Endothelial cell of umbilical vein (primary cell): ENCODE measurements at regions not wholly inside any gene's neighbourhood (a gene's known extent, or its start where the extent isn't known, plus 50 kb on each side); places are given as distances from the start of the nearest gene placed in this dataset.

Experiments used
- BruUV-seq: library from RNA; stranded (reverse); fragments of 400-500 nt; replicated peaks from 2 replicates; lab custom pipeline; 2021; lab: Mats Ljungman, UMichigan
- CTCF ChIA-PET: fragments of 300-600, 350-600 bp; sonication (Branson Sonifier 250); formaldehyde crosslinking; loops from one replicate; lab custom pipeline; 2021; ENCODE audit warnings: antibody characterized with exemption, inconsistent platforms; lab: Charles Lee
- POLR2A ChIA-PET: fragments of 300-600, 350-600 bp; sonication (Branson Sonifier 250); formaldehyde crosslinking; loops from one replicate; lab custom pipeline; 2021; ENCODE audit warnings: antibody characterized with exemption, inconsistent platforms; lab: Charles Lee
- DNase-seq: peaks from one replicate; pipeline ENCODE4 v3.0.0-alpha.2; 2011; ENCODE audit warnings: low read depth, low spot score
- FAIRE-seq: peaks from 2 replicates; lab custom pipeline; 2011; peaks lifted over from hg19 to GRCh38; lab: Jason Lieb, UNC
- H2AFZ ChIP-seq: 2 replicates; pipeline ENCODE4 v1.6.0; 2012; ENCODE audit warnings: low read depth, low read length, control low read depth, inconsistent platforms
- H3K27ac ChIP-seq: 2 replicates; pipeline ENCODE4 v1.5.1; 2011; ENCODE audit warnings: low read depth, mild to moderate bottlenecking, control low read depth, low read length, moderate library complexity; ENCODE audit not compliant: insufficient read depth
- H3K27me3 ChIP-seq, 2 experiments: 2 replicates each; pipeline versions ENCODE4 v1.6.0 to v1.6.1; 2011; ENCODE audit warnings: low read length in 2 of 2, mixed read lengths in 1 of 2; ENCODE audit not compliant: control insufficient read depth in 2 of 2, insufficient read depth in 2 of 2
- H3K36me3 ChIP-seq, 2 experiments: 2 replicates in 1 of 2; 3 replicates in 1 of 2; pipeline ENCODE4 v1.5.1; 2011; ENCODE audit warnings: low read length in 2 of 2, mild to moderate bottlenecking in 1 of 2, moderate library complexity in 1 of 2; ENCODE audit not compliant: control insufficient read depth in 2 of 2, insufficient read depth in 2 of 2; ENCODE audit errors: extremely low read depth in 1 of 2
- H3K4me1 ChIP-seq: 3 replicates; pipeline ENCODE4 v1.5.1; 2011; ENCODE audit warnings: mild to moderate bottlenecking, low read length; ENCODE audit not compliant: control insufficient read depth, insufficient read depth; ENCODE audit errors: extremely low read depth
- H3K4me2 ChIP-seq: 2 replicates; pipeline ENCODE4 v1.6.1; 2011; ENCODE audit warnings: low read length, control low read depth, mixed read lengths; ENCODE audit not compliant: insufficient read depth
- H3K4me3 ChIP-seq, 3 experiments: fragments of 200-600 bp in 1 of 3; sonication (generic), shearing (Covaris generic) in 1 of 3; replicated peaks in 1 of 3; 2 replicates each; pipeline ENCODE4 v1.5.1; 2011 to 2016; ENCODE audit warnings: control low read depth in 3 of 3, low read length in 3 of 3, mild to moderate bottlenecking in 2 of 3, inconsistent platforms in 1 of 3, low read depth in 1 of 3, moderate library complexity in 1 of 3; ENCODE audit not compliant: insufficient read depth in 1 of 3
- H3K79me2 ChIP-seq: 2 replicates; pipeline ENCODE4 v1.6.0; 2012; ENCODE audit warnings: low read length, inconsistent platforms; ENCODE audit not compliant: control insufficient read depth, insufficient read depth
- H3K9ac ChIP-seq: replicated peaks from 2 replicates; pipeline ENCODE3; 2011; ENCODE audit warnings: low read length, control low read depth; ENCODE audit not compliant: insufficient read depth; ENCODE audit errors: extremely low read depth
- H3K9me1 ChIP-seq: replicated peaks from 3 replicates; pipeline ENCODE4 v1.6.0; 2011; ENCODE audit warnings: mild to moderate bottlenecking, low read length; ENCODE audit not compliant: control insufficient read depth, insufficient read depth; ENCODE audit errors: extremely low read depth
- H3K9me3 ChIP-seq: replicated peaks from 2 replicates; pipeline ENCODE4 v1.5.1; 2012; ENCODE audit warnings: low read length, inconsistent platforms; ENCODE audit not compliant: control insufficient read depth, insufficient read depth
- H4K20me1 ChIP-seq: replicated peaks from 2 replicates; pipeline ENCODE3; 2011; ENCODE audit warnings: mild to moderate bottlenecking, low read length; ENCODE audit not compliant: control insufficient read depth, insufficient read depth; ENCODE audit errors: extremely low read depth
- CTCF ChIP-seq, 2 donors: IDR thresholded peaks; 1 replicate in 1 of 2; 2 replicates in 1 of 2; pipeline ENCODE4 v1.5.1; 2011; ENCODE audit warnings: low read length in 2 of 2, mild to moderate bottlenecking in 2 of 2, moderate library complexity in 2 of 2, control low read depth in 1 of 2, inconsistent platforms in 1 of 2, low read depth in 1 of 2; ENCODE audit not compliant: insufficient read depth in 1 of 2; ENCODE audit errors: extremely low read depth in 1 of 2
- EZH2 ChIP-seq: IDR thresholded peaks from 2 replicates; pipeline ENCODE4 v1.6.1; 2012; ENCODE audit warnings: borderline replicate concordance, low read depth, mild to moderate bottlenecking, moderate library complexity, low read length, inconsistent platforms; ENCODE audit not compliant: severe bottlenecking
- FOS ChIP-seq: IDR thresholded peaks from 2 replicates; pipeline ENCODE4 v1.6.1; 2011; ENCODE audit warnings: mild to moderate bottlenecking, low read length, moderate library complexity, borderline replicate concordance; ENCODE audit not compliant: insufficient read depth
- GATA2 ChIP-seq: IDR thresholded peaks from 2 replicates; pipeline ENCODE4 v1.7.0; 2011; ENCODE audit warnings: low read depth, mild to moderate bottlenecking, moderate library complexity, mixed read lengths, low read length; ENCODE audit not compliant: insufficient read length, insufficient read depth
- JUN ChIP-seq: IDR thresholded peaks from 2 replicates; pipeline ENCODE4 v1.6.1; 2011; ENCODE audit warnings: borderline replicate concordance, low read depth; ENCODE audit not compliant: insufficient read length, insufficient read depth
- MYC ChIP-seq: IDR thresholded peaks from one replicate; pipeline ENCODE4 v1.6.1; 2011; ENCODE audit warnings: mild to moderate bottlenecking, low read depth, low read length
- POLR2A ChIP-seq: IDR thresholded peaks from 2 replicates; pipeline ENCODE4 v1.6.1; 2012; ENCODE audit warnings: low read depth, mild to moderate bottlenecking, control low read depth, low read length
- POLR2AphosphoS5 ChIP-seq: IDR thresholded peaks from 2 replicates; pipeline ENCODE4 v1.6.1; 2012; ENCODE audit warnings: low read depth, mild to moderate bottlenecking, control low read depth, low read length, moderate library complexity; ENCODE audit not compliant: insufficient read depth
- dilution Hi-C: fragments of 300-500 bp; cut with MboI; formaldehyde crosslinking; loops from one replicate; pipeline ENCODE4 v1.15.0; 2019; ENCODE audit warnings: low sequenced_read_pairs; ENCODE audit not compliant: extremely low pct_ligation_motif_present
- intact Hi-C: fragments of 100-400 bp; cut with micrococcal nuclease; formaldehyde crosslinking; loops from one replicate; pipeline ENCODE4 v1.10.0; 2022
- TF ChIP-seq, protein P1 (sequence below): IDR thresholded peaks from 2 replicates; pipeline ENCODE4 v1.6.1; 2011; ENCODE audit not compliant: insufficient read depth, insufficient read length

GRCh38 chr16:26231647-26232046 lies 539.9 kb downstream of the HS3ST4 start:
- H3K9me3 ChIP-seq = peaks cover 4% of the 10 kb centered on the region
- no peaks in the 10 kb centered on the region for H3K9me1 ChIP-seq
- FAIRE-seq (no peak), DNase-seq (no peak)
- no peaks in the 10 kb centered on the region for H4K20me1 ChIP-seq
- H3K27ac ChIP-seq = no peak overlapping the region
- no peaks in the 10 kb centered on the region for H3K4me1 ChIP-seq
- ChIA-PET CTCF (no interaction called here), POLR2A (no interaction called here)
- H2AFZ ChIP-seq = no peak overlapping the region
- BruUV-seq = no TSS peak
- H3K4me3 ChIP-seq = no peak overlapping the region
- intact Hi-C loops = no loop called here
- no peak overlapping the region for H3K9ac ChIP-seq
- H3K27me3 ChIP-seq = no peaks in the 10 kb centered on the region
- TF ChIP-seq POLR2AphosphoS5 (no peak), FOS (no peak), MYC (no peak), EZH2 (no peak), POLR2A (no peak), GATA2 (no peak)
- TF ChIP-seq, protein P1, sequence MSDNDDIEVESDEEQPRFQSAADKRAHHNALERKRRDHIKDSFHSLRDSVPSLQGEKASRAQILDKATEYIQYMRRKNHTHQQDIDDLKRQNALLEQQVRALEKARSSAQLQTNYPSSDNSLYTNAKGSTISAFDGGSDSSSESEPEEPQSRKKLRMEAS = no peak
- no peaks in the 10 kb centered on the region for H3K36me3 ChIP-seq
- dilution Hi-C loops = no loop called here
- no peaks in the 10 kb centered on the region for H3K79me2 ChIP-seq
- H3K4me2 ChIP-seq = no peak overlapping the region

DNA sequence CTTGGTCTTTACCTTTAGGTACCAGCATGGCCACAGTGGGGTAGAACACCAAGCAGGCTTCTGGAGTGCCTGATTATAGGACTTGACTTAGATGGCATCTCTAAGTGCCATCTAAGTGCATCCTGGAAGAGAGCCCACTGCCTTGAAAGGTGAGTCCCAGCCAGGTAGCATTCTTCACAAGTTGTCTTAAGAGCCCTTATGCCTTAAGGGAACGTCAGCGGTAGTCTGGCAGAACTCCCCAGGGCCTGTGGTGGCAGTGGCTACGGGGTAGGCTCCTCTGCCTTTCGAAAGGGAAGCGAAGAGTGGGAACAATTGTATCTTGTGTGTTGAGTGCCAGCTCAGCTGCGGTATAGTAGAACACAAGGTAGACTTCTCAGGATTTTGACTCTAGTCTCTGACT lies 549.0 kb downstream of the HS3ST4 start:
- peaks cover 5% of the 10 kb centered on the region for H3K9me3 ChIP-seq
- DNase-seq (no peak), FAIRE-seq (no peak)
- H2AFZ ChIP-seq = no peak overlapping the region
- intact Hi-C loops (no loop called here), dilution Hi-C loops (no loop called here)
- H3K9ac ChIP-seq = no peak overlapping the region
- H3K27ac ChIP-seq = no peak overlapping the region
- CTCF ChIA-PET = no interaction called here
- no peaks in the 10 kb centered on the region for H3K9me1 ChIP-seq
- H4K20me1 ChIP-seq = no peaks in the 10 kb centered on the region
- no TSS peak for BruUV-seq
- no peaks in the 10 kb centered on the region for H3K27me3 ChIP-seq
- H3K4me2 ChIP-seq = no peak overlapping the region
- no peaks in the 10 kb centered on the region for H3K36me3 ChIP-seq
- no peak overlapping the region for H3K4me3 ChIP-seq
- H3K4me1 ChIP-seq = no peaks in the 10 kb centered on the region
- POLR2A ChIA-PET = no interaction called here
- TF ChIP-seq EZH2 (no peak), JUN (no peak), GATA2 (no peak), POLR2A (no peak), POLR2AphosphoS5 (no peak), CTCF (IDR thresholded peaks at IDR 0.05; ENCODE audit: extremely low read depth in 1 of 2, insufficient read depth in 1 of 2, low read depth in 1 of 2, low read length in 2 of 2) (no peak)
- TF ChIP-seq, protein P1 = no peak
- H3K79me2 ChIP-seq = no peaks in the 10 kb centered on the region
